ENCODE measurements at regions not wholly inside any gene's neighbourhood (a gene's known extent, or its start where the extent isn't known, plus 50 kb on each side); places are given as distances from the start of the nearest gene placed in this dataset.

GRCh38 chr2:221931251-221931991, 359.3 kb upstream of the EPHA4 start:
- Mint-ChIP-seq H3K36me3 (ENCODE audit: insufficient read depth, unreplicated experiment) (no peaks in the 10 kb centered on the region), H3K27ac (ENCODE audit: unreplicated experiment) (no peak overlapping the region), H3K9me3 (ENCODE audit: low read depth, unreplicated experiment) (no peaks in the 10 kb centered on the region), H3K27me3 (ENCODE audit: unreplicated experiment) (no peaks in the 10 kb centered on the region), H3K4me1 (ENCODE audit: low read depth, unreplicated experiment) (no peaks in the 10 kb centered on the region), H3K4me3 (ENCODE audit: low read depth, unreplicated experiment) (no peak overlapping the region)
- no TSS peak for BruUV-seq (replicated peaks)
- CTCF ChIA-PET: no interaction called here
- intact Hi-C loops (cut with micrococcal nuclease; ENCODE audit: unreplicated experiment): no loop called here
- DNase-seq: no peak
- TF ChIP-seq, protein P1, sequence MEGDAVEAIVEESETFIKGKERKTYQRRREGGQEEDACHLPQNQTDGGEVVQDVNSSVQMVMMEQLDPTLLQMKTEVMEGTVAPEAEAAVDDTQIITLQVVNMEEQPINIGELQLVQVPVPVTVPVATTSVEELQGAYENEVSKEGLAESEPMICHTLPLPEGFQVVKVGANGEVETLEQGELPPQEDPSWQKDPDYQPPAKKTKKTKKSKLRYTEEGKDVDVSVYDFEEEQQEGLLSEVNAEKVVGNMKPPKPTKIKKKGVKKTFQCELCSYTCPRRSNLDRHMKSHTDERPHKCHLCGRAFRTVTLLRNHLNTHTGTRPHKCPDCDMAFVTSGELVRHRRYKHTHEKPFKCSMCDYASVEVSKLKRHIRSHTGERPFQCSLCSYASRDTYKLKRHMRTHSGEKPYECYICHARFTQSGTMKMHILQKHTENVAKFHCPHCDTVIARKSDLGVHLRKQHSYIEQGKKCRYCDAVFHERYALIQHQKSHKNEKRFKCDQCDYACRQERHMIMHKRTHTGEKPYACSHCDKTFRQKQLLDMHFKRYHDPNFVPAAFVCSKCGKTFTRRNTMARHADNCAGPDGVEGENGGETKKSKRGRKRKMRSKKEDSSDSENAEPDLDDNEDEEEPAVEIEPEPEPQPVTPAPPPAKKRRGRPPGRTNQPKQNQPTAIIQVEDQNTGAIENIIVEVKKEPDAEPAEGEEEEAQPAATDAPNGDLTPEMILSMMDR (IDR thresholded peaks at IDR 0.05; ENCODE audit: unreplicated experiment): no peak

DNA sequence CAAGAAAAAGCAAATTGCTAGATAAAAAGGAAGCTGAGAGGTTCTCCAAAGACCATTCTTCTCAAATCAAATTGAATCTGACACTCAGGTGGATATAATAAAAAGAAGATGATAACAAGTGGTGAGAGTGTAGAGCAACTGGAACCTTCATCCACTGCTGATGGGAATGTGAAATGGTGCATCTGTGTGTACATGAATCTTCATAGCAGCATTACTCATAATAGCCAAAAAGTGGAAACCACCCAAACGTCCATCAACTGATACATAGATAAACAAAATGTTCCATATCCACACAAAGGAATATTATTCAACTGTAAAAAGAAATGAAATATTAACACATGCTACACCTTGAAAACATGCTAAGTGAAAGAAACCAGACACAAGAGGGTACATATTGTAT, 357.2 kb upstream of the EPHA4 start:
- no peak for DNase-seq
- Mint-ChIP-seq H3K9me3 (ENCODE audit: low read depth, unreplicated experiment) (no peaks in the 10 kb centered on the region), H3K27ac (ENCODE audit: unreplicated experiment) (no peak overlapping the region), H3K4me1 (ENCODE audit: low read depth, unreplicated experiment) (no peaks in the 10 kb centered on the region), H3K36me3 (ENCODE audit: insufficient read depth, unreplicated experiment) (no peaks in the 10 kb centered on the region), H3K4me3 (ENCODE audit: low read depth, unreplicated experiment) (no peak overlapping the region), H3K27me3 (ENCODE audit: unreplicated experiment) (no peaks in the 10 kb centered on the region)
- TF ChIP-seq, protein P1 (IDR thresholded peaks at IDR 0.05; ENCODE audit: unreplicated experiment): no peak
- no TSS peak for BruUV-seq (replicated peaks)
- CTCF ChIA-PET: no interaction called here
- intact Hi-C loops (cut with micrococcal nuclease; ENCODE audit: unreplicated experiment): no loop called here

DNA sequence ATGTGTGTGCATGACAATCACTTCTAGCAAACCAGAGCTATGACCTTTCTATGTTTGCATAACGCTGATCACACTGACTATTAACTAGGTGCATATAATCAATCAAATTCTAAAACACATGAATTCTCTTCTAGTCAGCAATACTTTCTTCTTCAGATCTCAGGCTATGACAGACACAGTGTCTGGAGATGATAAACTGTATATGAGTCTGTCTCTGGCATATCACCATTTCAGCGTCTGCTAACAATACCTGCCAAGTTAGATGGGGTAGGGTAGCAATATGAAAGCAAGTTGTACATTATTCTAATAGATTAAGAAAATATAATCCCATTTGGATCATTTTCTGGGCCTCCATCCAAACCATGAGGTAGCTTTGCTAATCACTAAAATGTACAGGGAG, 354.2 kb upstream of the EPHA4 start:
- Mint-ChIP-seq H3K27ac (ENCODE audit: unreplicated experiment) (no peak overlapping the region), H3K4me1 (ENCODE audit: low read depth, unreplicated experiment) (no peaks in the 10 kb centered on the region), H3K27me3 (ENCODE audit: unreplicated experiment) (no peaks in the 10 kb centered on the region), H3K36me3 (ENCODE audit: insufficient read depth, unreplicated experiment) (no peaks in the 10 kb centered on the region), H3K4me3 (ENCODE audit: low read depth, unreplicated experiment) (no peak overlapping the region), H3K9me3 (ENCODE audit: low read depth, unreplicated experiment) (no peaks in the 10 kb centered on the region)
- intact Hi-C loops (cut with micrococcal nuclease; ENCODE audit: unreplicated experiment): no loop called here
- DNase-seq: no peak
- no TSS peak for BruUV-seq (replicated peaks)
- TF ChIP-seq, protein P1 (IDR thresholded peaks at IDR 0.05; ENCODE audit: unreplicated experiment): no peak
- CTCF ChIA-PET: no interaction called here

DNA sequence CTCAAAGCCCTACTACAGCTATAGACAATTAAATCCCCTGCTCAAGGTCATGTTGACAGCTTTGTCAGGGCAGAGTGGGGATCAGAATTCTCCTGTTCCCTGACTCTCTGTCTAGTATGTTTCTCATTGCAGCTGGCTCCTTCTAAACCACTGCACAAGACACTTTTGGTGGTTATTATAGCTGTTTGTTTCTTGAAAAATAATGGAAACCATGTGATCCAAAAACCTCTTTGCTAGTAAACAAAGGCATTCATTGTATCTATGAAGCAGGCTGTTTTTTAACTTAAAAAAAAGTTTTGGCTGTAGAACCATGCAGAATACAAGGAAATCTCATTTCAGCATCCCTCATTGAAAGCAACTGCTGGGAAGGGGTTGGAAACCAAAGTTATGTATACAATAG, 352.5 kb upstream of the EPHA4 start:
- no TSS peak for BruUV-seq (replicated peaks)
- H3K9me3 Mint-ChIP-seq (ENCODE audit: low read depth, unreplicated experiment): no peaks in the 10 kb centered on the region
- TF ChIP-seq, protein P1 (IDR thresholded peaks at IDR 0.05; ENCODE audit: unreplicated experiment): no peak
- CTCF ChIA-PET: no interaction called here
- no peak overlapping the region for H3K27ac Mint-ChIP-seq (ENCODE audit: unreplicated experiment)
- no peaks in the 10 kb centered on the region for H3K36me3 Mint-ChIP-seq (ENCODE audit: insufficient read depth, unreplicated experiment)
- intact Hi-C loops (cut with micrococcal nuclease; ENCODE audit: unreplicated experiment): no loop called here
- no peak for DNase-seq
- H3K4me3 Mint-ChIP-seq (ENCODE audit: low read depth, unreplicated experiment): no peak overlapping the region
- H3K27me3 Mint-ChIP-seq (ENCODE audit: unreplicated experiment): no peaks in the 10 kb centered on the region
- H3K4me1 Mint-ChIP-seq (ENCODE audit: low read depth, unreplicated experiment): no peaks in the 10 kb centered on the region

All from Calu3 (cell line).